PC-3 (cell line): ENCODE measurements at regions not wholly inside any gene's neighbourhood (a gene's known extent, or its start where the extent isn't known, plus 50 kb on each side); places are given as distances from the start of the nearest gene placed in this dataset.

Experiments
- CTCF ChIP-seq: fragments of 300-600 bp; sonication (generic); conservative IDR thresholded peaks from 2 replicates; pipeline ENCODE4 v1.5.1; 2017; ENCODE audit warnings: antibody characterized with exemption, low read depth, mild to moderate bottlenecking, low read length
- EZH2phosphoT487 ChIP-seq: fragments of 300-600 bp; sonication (generic); IDR thresholded peaks from 2 replicates; pipeline ENCODE4 v1.6.1; 2018; ENCODE audit warnings: mild to moderate bottlenecking, antibody characterized with exemption, low read length, borderline replicate concordance

GRCh38 chr9:13974891-13975290, 339.1 kb downstream of the NFIB start:
- TF ChIP-seq CTCF (no peak), EZH2phosphoT487 (no peak)
